Stimulated activated CD4-positive, alpha-beta T cell treated with anti-CD3 and anti-CD28 coated beads, TNF-alpha, amount 100 ng/mL, for 48 hours (primary cell): ENCODE measurements at regions not wholly inside any gene's neighbourhood (a gene's known extent, or its start where the extent isn't known, plus 50 kb on each side); places are given as distances from the start of the nearest gene placed in this dataset.

Experiments
- DNase-seq, 3 donors: peaks; one replicate each; pipeline ENCODE4 v3.0.0-alpha.2; 2020; ENCODE audit warnings: low read depth in 3 of 3

- no peak for DNase-seq
Observed at GRCh38 chr4:81629366-81629765, 157.7 kb upstream of the RASGEF1B start.

GRCh38 chr4:81628489-81628888, 156.8 kb upstream of the RASGEF1B start:
- DNase-seq: no peak

GRCh38 chr4:81627590-81627989, 155.9 kb upstream of the RASGEF1B start:
- DNase-seq: no peak

GRCh38 chr4:81626851-81627250, 155.1 kb upstream of the RASGEF1B start:
- no peak for DNase-seq

- DNase-seq: no peak
Observed at GRCh38 chr4:81625422-81626417, 154.0 kb upstream of the RASGEF1B start.

- no peak for DNase-seq
Observed at GRCh38 chr4:81623434-81623833, 151.7 kb upstream of the RASGEF1B start.

GRCh38 chr4:81622474-81623184, 150.9 kb upstream of the RASGEF1B start:
- DNase-seq: no peak

GRCh38 chr4:81622028-81622427, 150.3 kb upstream of the RASGEF1B start:
- DNase-seq: no peak

- DNase-seq: no peak
Observed at GRCh38 chr4:81621490-81621889, 149.8 kb upstream of the RASGEF1B start.

GRCh38 chr4:81620442-81620841, 148.7 kb upstream of the RASGEF1B start:
- no peak for DNase-seq

- DNase-seq: no peak
Observed at GRCh38 chr4:81617545-81617944, 145.8 kb upstream of the RASGEF1B start.

- no peak for DNase-seq
Observed at GRCh38 chr4:81611221-81611620, 139.5 kb upstream of the RASGEF1B start.

- no peak for DNase-seq
Observed at GRCh38 chr4:81609844-81610243, 138.1 kb upstream of the RASGEF1B start.

- DNase-seq: no peak
Observed at GRCh38 chr4:81607950-81608349, 136.2 kb upstream of the RASGEF1B start.

- no peak for DNase-seq
Observed at GRCh38 chr4:81606801-81607501, 135.2 kb upstream of the RASGEF1B start.

GRCh38 chr4:81606166-81606565, 134.5 kb upstream of the RASGEF1B start:
- no peak for DNase-seq

GRCh38 chr4:81605271-81605670, 133.6 kb upstream of the RASGEF1B start:
- DNase-seq: no peak

GRCh38 chr4:81604683-81605218, 133.0 kb upstream of the RASGEF1B start:
- DNase-seq: no peak

- DNase-seq: no peak
Observed at GRCh38 chr4:81602854-81603253, 131.1 kb upstream of the RASGEF1B start.

- DNase-seq: no peak
Observed at GRCh38 chr4:81601358-81601694, 129.6 kb upstream of the RASGEF1B start.

- no peak for DNase-seq
Observed at GRCh38 chr4:81600520-81601357, 129.0 kb upstream of the RASGEF1B start.
